GM12878 (cell line): ENCODE measurements at regions not wholly inside any gene's neighbourhood (a gene's known extent, or its start where the extent isn't known, plus 50 kb on each side); places are given as distances from the start of the nearest gene placed in this dataset.

ENCODE experiments used
- BCL3 ChIP-seq: IDR thresholded peaks from 2 replicates; pipeline ENCODE4 v1.6.1; 2011; ENCODE audit warnings: borderline replicate concordance, low read depth, mild to moderate bottlenecking, moderate library complexity, low read length; ENCODE audit not compliant: insufficient read depth, poor library complexity, severe bottlenecking
- CBX5 ChIP-seq: sonication (generic); IDR thresholded peaks from 2 replicates; pipeline ENCODE4 v1.6.1; 2016; ENCODE audit warnings: low read depth, moderate library complexity, mild to moderate bottlenecking, inconsistent platforms
- CUX1 ChIP-seq: IDR thresholded peaks from 2 replicates; pipeline ENCODE4 v1.6.1; 2012; ENCODE audit warnings: improper control_type of control experiment, low read depth, low read length; ENCODE audit not compliant: insufficient replicate concordance
- EP300 ChIP-seq, 2 experiments: fragments of 150-350 bp in 1 of 2; IDR thresholded peaks; 2 replicates each; pipeline ENCODE4 v1.6.1; 2011 to 2012; ENCODE audit warnings: low read depth in 2 of 2, low read length in 2 of 2, borderline replicate concordance in 1 of 2, improper control_type of control experiment in 1 of 2, inconsistent platforms in 1 of 2; ENCODE audit not compliant: control insufficient read depth in 1 of 2
- ETV6 ChIP-seq, 2 experiments: fragments of 450-650 bp in 1 of 2; IDR thresholded peaks in 1 of 2; conservative IDR thresholded peaks in 1 of 2; 2 replicates each; pipeline ENCODE4 v1.6.1; 2014; ENCODE audit warnings: antibody characterized with exemption in 1 of 2, borderline replicate concordance in 1 of 2, low read depth in 1 of 2, mild to moderate bottlenecking in 1 of 2, moderate library complexity in 1 of 2
- FOS ChIP-seq: IDR thresholded peaks from 3 replicates; pipeline ENCODE4 v1.6.1; 2011; ENCODE audit warnings: borderline replicate concordance; ENCODE audit not compliant: insufficient read length; ENCODE audit errors: extremely low read depth
- HDAC6 ChIP-seq: fragments of 200-600 bp; sonication (generic); IDR thresholded peaks from one replicate; pipeline ENCODE4 v1.8.0; 2017; ENCODE audit warnings: antibody characterized with exemption; ENCODE audit not compliant: unreplicated experiment
- MAX ChIP-seq: IDR thresholded peaks from 2 replicates; pipeline ENCODE4 v1.6.1; 2012; ENCODE audit warnings: low read depth, low read length, improper control_type of control experiment
- MEF2B ChIP-seq: fragments of 450-650 bp; IDR thresholded peaks from 2 replicates; pipeline ENCODE4 v1.6.1; 2018; ENCODE audit warnings: mild to moderate bottlenecking, moderate library complexity; ENCODE audit not compliant: partially characterized antibody, poor library complexity, severe bottlenecking
- MTA3 ChIP-seq: IDR thresholded peaks from 2 replicates; pipeline ENCODE4 v1.6.1; 2012; ENCODE audit warnings: low read length, inconsistent platforms, borderline replicate concordance
- MXI1 ChIP-seq: fragments of 150-350 bp; IDR thresholded peaks from 2 replicates; pipeline ENCODE4 v1.6.1; 2011; ENCODE audit warnings: low read depth, mild to moderate bottlenecking, inconsistent platforms, low read length, improper control_type of control experiment
- NFYB ChIP-seq: IDR thresholded peaks from 2 replicates; pipeline ENCODE4 v1.6.1; 2011; ENCODE audit warnings: low read depth, mild to moderate bottlenecking, low read length, improper control_type of control experiment, moderate library complexity; ENCODE audit not compliant: insufficient read depth
- PAX8 ChIP-seq: fragments of 450-650 bp; IDR thresholded peaks from 2 replicates; pipeline ENCODE4 v1.6.1; 2017; ENCODE audit warnings: mild to moderate bottlenecking, moderate library complexity
- RAD21 ChIP-seq: IDR thresholded peaks from 2 replicates; pipeline ENCODE4 v1.6.1; 2011; ENCODE audit warnings: mild to moderate bottlenecking, low read depth, low read length, moderate library complexity; ENCODE audit not compliant: insufficient read depth
- SMAD1 ChIP-seq: fragments of 450-650 bp; IDR thresholded peaks from 2 replicates; pipeline ENCODE4 v1.6.1; 2018; ENCODE audit warnings: mild to moderate bottlenecking, low read depth; ENCODE audit not compliant: partially characterized antibody
- TCF7 ChIP-seq: IDR thresholded peaks from 2 replicates; pipeline ENCODE4 v1.6.1; 2014; ENCODE audit warnings: antibody characterized with exemption, borderline replicate concordance
- USF1 ChIP-seq: IDR thresholded peaks from 2 replicates; pipeline ENCODE4 v1.6.1; 2011; ENCODE audit warnings: borderline replicate concordance, low read depth, mild to moderate bottlenecking, moderate library complexity, mixed read lengths, low read length; ENCODE audit not compliant: insufficient read depth; ENCODE audit errors: extremely low read length
- YBX1 ChIP-seq: fragments of 450-650 bp; IDR thresholded peaks from 2 replicates; pipeline ENCODE4 v1.6.1; 2016; ENCODE audit warnings: antibody characterized with exemption

- TF ChIP-seq CBX5: no peak
- no peak for TF ChIP-seq BCL3
- TF ChIP-seq NFYB: no peak
- no peak; the same call in 1 of the 2 replicates for TF ChIP-seq MAX
- TF ChIP-seq EP300 (IDR thresholded peaks at IDR 0.05; ENCODE audit: borderline replicate concordance in 1 of 2, control insufficient read depth in 1 of 2, low read depth in 2 of 2, low read length in 2 of 2): peak in 1 of 2 experiments; percentile 34; a peak in 1 of 4 replicates
- TF ChIP-seq RAD21: no peak
- TF ChIP-seq HDAC6: no peak
- no peak for TF ChIP-seq TCF7
- TF ChIP-seq MXI1: peak; percentile 30; the same call in 1 of the 2 replicates
- no peak for TF ChIP-seq USF1
- TF ChIP-seq FOS: no peak
- no peak for TF ChIP-seq MEF2B
- TF ChIP-seq ETV6 (conservative IDR thresholded peaks at IDR 0.05 in 1 of 2, IDR thresholded peaks at IDR 0.05 in 1 of 2; ENCODE audit: borderline replicate concordance in 1 of 2, low read depth in 1 of 2): peak in 1 of 2 experiments; percentile 79; a peak in 1 of 4 replicates
- TF ChIP-seq SMAD1: no peak
- TF ChIP-seq CUX1: no peak
- TF ChIP-seq PAX8: no peak
- no peak for TF ChIP-seq YBX1
- TF ChIP-seq MTA3: no peak
Measured at GRCh38 chr2:230660294-230661060, 52.2 kb upstream of the CAB39 start (continued).
